ENCODE measurements at regions not wholly inside any gene's neighbourhood (a gene's known extent, or its start where the extent isn't known, plus 50 kb on each side); places are given as distances from the start of the nearest gene placed in this dataset.

- ATAC-seq, result no peak
- Histone ChIP-seq H3K9me3 (no peaks in the 10 kb centered on the region), H3K4me3 (no peak overlapping the region), H3K4me1 (no peaks in the 10 kb centered on the region), H3K36me3 (no peaks in the 10 kb centered on the region), H3K27me3 (ENCODE audit: low read depth) (peaks cover 11% of the 10 kb centered on the region), H3K27ac (no peak overlapping the region)
- no peak for DNase-seq
- no peak for TF ChIP-seq CTCF (IDR thresholded peaks at IDR 0.05)
- intact Hi-C loops (cut with DNase I), result no loop called here
Observed at GRCh38 chr17:79510071-79510470, 100.8 kb downstream of the RBFOX3 start.

DNA sequence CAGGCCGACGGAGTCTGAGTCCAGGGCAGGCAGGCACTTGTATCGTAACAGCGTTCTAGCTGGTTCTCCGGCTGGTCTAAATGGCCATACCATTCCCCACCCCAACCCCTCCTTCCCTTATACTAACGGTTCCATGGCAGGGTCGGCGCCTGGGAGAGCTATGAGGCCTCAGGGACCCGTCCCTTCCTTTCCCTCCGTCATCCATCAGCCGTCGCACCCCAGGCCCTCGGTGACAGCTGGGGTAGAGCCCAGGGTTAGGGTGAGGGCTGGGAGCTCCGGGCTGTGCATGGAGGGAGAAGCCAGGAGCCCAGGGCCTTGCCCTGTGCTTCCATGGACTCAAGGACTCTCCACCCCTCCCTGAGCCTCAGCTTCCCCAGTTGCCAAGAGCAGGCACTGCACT lies 101.4 kb downstream of the RBFOX3 start:
- ATAC-seq, result no peak
- H3K4me3 ChIP-seq, result no peak overlapping the region
- no peak for TF ChIP-seq CTCF (IDR thresholded peaks at IDR 0.05)
- H3K9me3 ChIP-seq, result no peaks in the 10 kb centered on the region
- no peak overlapping the region for H3K27ac ChIP-seq
- peaks cover 12% of the 10 kb centered on the region for H3K27me3 ChIP-seq (ENCODE audit: low read depth)
- no peaks in the 10 kb centered on the region for H3K4me1 ChIP-seq
- DNase-seq, result no peak
- intact Hi-C loops (cut with DNase I), result no loop called here
- H3K36me3 ChIP-seq, result no peaks in the 10 kb centered on the region

DNA sequence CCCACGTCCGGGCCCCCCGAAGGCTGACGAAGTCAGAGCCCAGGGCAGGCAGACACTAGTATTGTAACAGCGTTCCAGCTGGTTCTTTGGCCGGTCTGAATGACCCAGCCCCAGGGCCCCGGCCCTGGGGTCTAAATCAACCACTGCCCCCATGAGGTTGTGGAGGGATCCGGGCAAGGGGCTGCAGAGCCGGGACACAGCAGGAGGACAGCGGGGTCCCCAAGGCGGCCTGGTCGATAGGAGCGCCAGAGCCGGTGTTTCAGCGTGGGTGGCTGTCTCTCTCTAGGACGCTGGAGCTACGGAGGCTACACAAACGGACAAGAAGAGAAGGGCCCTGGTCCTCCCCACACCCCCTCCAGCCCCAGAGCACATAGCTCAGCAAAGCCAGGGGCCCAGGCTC lies 101.8 kb downstream of the RBFOX3 start:
- ATAC-seq (no peak), DNase-seq (no peak)
- H3K36me3 ChIP-seq, result no peaks in the 10 kb centered on the region
- intact Hi-C loops (cut with DNase I), result no loop called here
- no peak overlapping the region for H3K27ac ChIP-seq
- TF ChIP-seq CTCF (IDR thresholded peaks at IDR 0.05), result no peak
- no peaks in the 10 kb centered on the region for H3K9me3 ChIP-seq
- no peak overlapping the region for H3K4me3 ChIP-seq
- no peaks in the 10 kb centered on the region for H3K4me1 ChIP-seq
- H3K27me3 ChIP-seq (ENCODE audit: low read depth), result peaks cover 17% of the 10 kb centered on the region

DNA sequence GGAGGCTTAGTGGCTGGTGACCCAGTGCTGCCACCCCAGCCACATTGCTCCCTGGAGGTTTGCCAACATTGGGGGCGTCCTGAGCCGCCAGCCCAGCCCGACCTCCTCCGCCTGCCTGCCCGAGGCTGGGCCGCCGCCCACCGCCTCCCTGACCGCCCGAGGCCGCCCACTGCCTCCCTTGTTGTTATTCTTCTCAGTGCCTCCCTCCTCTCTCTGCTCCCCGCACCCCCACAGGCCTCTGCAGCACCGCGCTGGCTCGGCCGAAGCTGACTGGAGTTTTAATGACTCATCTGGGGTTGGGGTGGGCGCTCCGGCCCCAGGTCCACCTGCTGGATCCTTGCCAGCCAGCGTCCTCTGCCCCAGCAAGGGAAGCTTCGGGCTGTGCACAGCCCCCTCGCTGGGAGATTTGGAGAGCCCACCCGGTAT lies 102.5 kb downstream of the RBFOX3 start:
- peaks cover 18% of the 10 kb centered on the region for H3K27me3 ChIP-seq (ENCODE audit: low read depth)
- H3K4me1 ChIP-seq, result no peaks in the 10 kb centered on the region
- H3K9me3 ChIP-seq, result no peaks in the 10 kb centered on the region
- H3K4me3 ChIP-seq, result no peak overlapping the region
- ATAC-seq (no peak), DNase-seq (no peak)
- TF ChIP-seq CTCF (IDR thresholded peaks at IDR 0.05), result no peak
- intact Hi-C loops (cut with DNase I), result no loop called here
- no peak overlapping the region for H3K27ac ChIP-seq
- H3K36me3 ChIP-seq, result no peaks in the 10 kb centered on the region

DNA sequence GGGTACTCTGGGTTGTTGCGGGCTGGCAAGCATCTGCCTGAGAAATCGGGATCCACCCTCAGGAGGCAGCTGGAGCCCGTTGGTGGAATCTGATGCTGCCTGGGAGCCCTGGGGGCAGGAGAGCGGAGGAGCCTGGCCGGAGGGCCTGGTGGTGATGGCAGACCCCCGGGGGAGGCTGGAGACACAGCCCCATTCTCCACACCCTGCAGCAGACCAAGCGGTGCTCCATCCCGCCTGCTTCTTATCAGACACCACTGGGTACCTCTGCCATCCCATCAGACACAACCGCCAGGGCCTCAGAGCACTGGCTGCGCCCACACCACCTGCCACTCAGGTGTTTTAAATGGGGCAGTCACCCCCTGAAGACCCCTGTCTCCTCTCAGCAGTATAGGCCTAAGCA lies 103.9 kb downstream of the RBFOX3 start:
- TF ChIP-seq CTCF (IDR thresholded peaks at IDR 0.05), result no peak
- intact Hi-C loops (cut with DNase I), result no loop called here
- Histone ChIP-seq H3K27ac (no peak overlapping the region), H3K4me1 (no peaks in the 10 kb centered on the region), H3K9me3 (no peaks in the 10 kb centered on the region), H3K36me3 (no peaks in the 10 kb centered on the region), H3K27me3 (ENCODE audit: low read depth) (peaks cover 18% of the 10 kb centered on the region), H3K4me3 (no peak overlapping the region)
- no peak for DNase-seq
- no peak for ATAC-seq

All from lower lobe of right lung (tissue), 2 donors.